Activated CD4-positive, alpha-beta T cell treated with anti-CD3 and anti-CD28 coated beads, Interleukin-2, amount 10 ng/mL, durations not matched to agents 7 days and 5 days (primary cell): ENCODE measurements at regions not wholly inside any gene's neighbourhood (a gene's known extent, or its start where the extent isn't known, plus 50 kb on each side); places are given as distances from the start of the nearest gene placed in this dataset.

Experiments
- CTCF ChIA-PET: fragments of 350-600 bp; sonication (Branson Sonifier 250); formaldehyde crosslinking; loops from one replicate; lab custom pipeline; 2021; ENCODE audit warnings: antibody characterized with exemption; lab: Charles Lee
- POLR2A ChIA-PET: fragments of 350-600 bp; sonication (Branson Sonifier 250); formaldehyde crosslinking; loops from one replicate; lab custom pipeline; 2021; ENCODE audit warnings: antibody characterized with exemption; lab: Charles Lee
- DNase-seq: peaks from one replicate; pipeline ENCODE4 v3.0.0-alpha.2; 2020
- H3K27ac Mint-ChIP-seq: one replicate; pipeline ENCODE4 v1.8.0; 2021; ENCODE audit warnings: mild to moderate bottlenecking, moderate library complexity, mixed read lengths
- H3K27me3 Mint-ChIP-seq: one replicate; pipeline ENCODE4 v1.8.0; 2021; ENCODE audit warnings: mixed read lengths
- H3K36me3 Mint-ChIP-seq: one replicate; pipeline ENCODE4 v1.8.0; 2021; ENCODE audit warnings: low read depth, mixed read lengths
- H3K4me1 Mint-ChIP-seq: one replicate; pipeline ENCODE4 v1.8.0; 2021; ENCODE audit warnings: mixed read lengths
- H3K4me3 Mint-ChIP-seq: one replicate; pipeline ENCODE4 v1.8.0; 2021; ENCODE audit warnings: mild to moderate bottlenecking, moderate library complexity, mixed read lengths
- H3K9me3 Mint-ChIP-seq: one replicate; pipeline ENCODE4 v1.8.0; 2021; ENCODE audit warnings: mixed read lengths

DNA sequence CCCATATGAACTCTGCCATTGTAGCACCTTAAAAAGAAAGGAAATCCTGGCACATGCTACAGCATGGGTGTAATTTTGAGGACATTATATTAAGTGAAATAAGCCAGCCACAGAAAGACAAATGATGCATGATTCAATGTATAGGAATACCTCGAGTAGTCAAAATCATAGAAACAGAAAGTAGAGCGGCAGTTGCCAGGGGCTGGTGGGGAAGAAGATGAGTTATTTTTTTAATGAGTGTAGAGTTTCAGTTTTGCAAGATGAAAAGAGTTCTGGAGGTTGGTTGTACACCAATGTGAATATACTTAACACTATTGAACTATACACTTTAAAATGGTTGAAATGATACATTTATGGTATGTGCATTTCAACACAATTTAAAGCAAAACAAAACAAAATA, 133.0 kb downstream of the ZDHHC21 start:
- peaks cover 8% of the 10 kb centered on the region for H3K4me1 Mint-ChIP-seq
- ChIA-PET POLR2A (no interaction called here), CTCF (no interaction called here)
- H3K27me3 Mint-ChIP-seq, result no peaks in the 10 kb centered on the region
- DNase-seq, result no peak
- no peaks in the 10 kb centered on the region for H3K36me3 Mint-ChIP-seq
- no peak overlapping the region for H3K4me3 Mint-ChIP-seq
- peaks cover 2% of the 10 kb centered on the region for H3K9me3 Mint-ChIP-seq
- no peak overlapping the region for H3K27ac Mint-ChIP-seq

DNA sequence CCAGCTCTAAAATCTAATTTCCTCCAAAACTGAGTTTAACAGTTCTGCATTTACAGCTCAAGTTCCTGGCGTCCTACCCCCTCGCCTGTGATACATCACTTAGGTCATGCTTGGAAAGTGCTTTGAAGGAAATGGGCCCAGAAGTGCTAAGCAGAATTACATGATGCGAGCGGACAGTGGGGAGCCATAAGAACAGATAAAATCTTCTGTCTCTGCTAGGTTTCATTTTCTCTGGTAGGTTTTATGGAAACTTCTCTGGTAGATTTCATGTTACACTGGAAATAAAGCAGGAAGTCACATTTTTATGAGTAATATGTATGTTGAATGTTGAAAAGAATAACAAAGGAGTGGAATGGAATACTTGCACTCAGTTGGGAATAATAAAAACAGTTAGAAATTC, 138.3 kb downstream of the ZDHHC21 start:
- no peak overlapping the region for H3K27ac Mint-ChIP-seq
- H3K4me1 Mint-ChIP-seq, result no peaks in the 10 kb centered on the region
- H3K4me3 Mint-ChIP-seq, result no peak overlapping the region
- no peak for DNase-seq
- CTCF ChIA-PET, result no interaction called here
- peaks cover 2% of the 10 kb centered on the region for H3K9me3 Mint-ChIP-seq
- POLR2A ChIA-PET, result no interaction called here
- H3K27me3 Mint-ChIP-seq, result no peaks in the 10 kb centered on the region
- H3K36me3 Mint-ChIP-seq, result no peaks in the 10 kb centered on the region

DNA sequence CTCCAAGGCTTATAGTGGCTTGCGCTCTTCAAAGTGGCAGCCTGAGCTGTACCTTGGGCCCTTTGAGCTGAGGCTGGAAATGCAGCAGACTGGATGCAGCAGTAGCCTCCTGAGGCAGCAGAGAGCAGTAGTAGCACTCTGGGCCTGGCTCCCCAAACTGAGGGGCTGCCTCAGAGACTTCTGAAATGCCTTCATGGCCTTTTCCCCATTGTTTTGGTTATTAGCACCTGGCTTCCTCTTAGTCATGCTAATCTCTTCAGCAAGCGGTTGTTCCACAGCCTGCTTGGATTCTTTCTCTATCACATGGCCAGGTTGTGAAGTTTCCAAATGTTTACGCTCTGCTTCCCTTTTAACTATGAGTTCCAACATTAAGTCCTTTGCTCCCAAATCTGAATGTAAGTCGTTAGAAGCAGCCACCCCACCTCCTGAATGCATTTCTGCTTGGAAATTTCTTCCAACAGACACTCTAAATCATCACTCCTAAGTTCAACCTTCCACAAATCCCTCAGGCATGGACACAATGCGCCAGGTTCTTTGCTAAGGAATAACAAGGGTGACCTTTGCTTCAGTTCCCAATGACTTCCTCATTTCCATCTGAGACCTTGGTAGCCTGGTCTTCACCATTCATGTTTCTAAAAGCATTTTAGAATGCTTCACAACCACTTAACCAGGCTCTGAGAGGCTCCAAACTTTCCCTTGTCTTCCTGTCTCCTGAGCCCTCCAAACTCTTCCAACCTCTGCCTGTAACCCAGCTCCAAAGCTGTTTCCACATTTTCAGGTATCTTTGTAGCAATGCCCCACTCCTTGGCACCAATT, 145.8 kb downstream of the ZDHHC21 start:
- no peaks in the 10 kb centered on the region for H3K9me3 Mint-ChIP-seq
- no peaks in the 10 kb centered on the region for H3K4me1 Mint-ChIP-seq
- H3K27ac Mint-ChIP-seq, result no peak overlapping the region
- no peaks in the 10 kb centered on the region for H3K36me3 Mint-ChIP-seq
- no peak for DNase-seq
- ChIA-PET CTCF (no interaction called here), POLR2A (no interaction called here)
- no peaks in the 10 kb centered on the region for H3K27me3 Mint-ChIP-seq
- H3K4me3 Mint-ChIP-seq, result no peak overlapping the region

GRCh38 chr9:14546693-14547092, 146.5 kb downstream of the ZDHHC21 start:
- POLR2A ChIA-PET, result no interaction called here
- DNase-seq, result no peak
- Mint-ChIP-seq H3K27me3 (no peaks in the 10 kb centered on the region), H3K36me3 (no peaks in the 10 kb centered on the region), H3K9me3 (no peaks in the 10 kb centered on the region), H3K27ac (no peak overlapping the region), H3K4me1 (no peaks in the 10 kb centered on the region), H3K4me3 (no peak overlapping the region)
- CTCF ChIA-PET, result no interaction called here

- H3K4me3 Mint-ChIP-seq, result no peak overlapping the region
- CTCF ChIA-PET, result no interaction called here
- no peaks in the 10 kb centered on the region for H3K9me3 Mint-ChIP-seq
- H3K36me3 Mint-ChIP-seq, result no peaks in the 10 kb centered on the region
- H3K27me3 Mint-ChIP-seq, result no peaks in the 10 kb centered on the region
- no peaks in the 10 kb centered on the region for H3K4me1 Mint-ChIP-seq
- H3K27ac Mint-ChIP-seq, result no peak overlapping the region
- DNase-seq, result no peak
- POLR2A ChIA-PET, result no interaction called here
These were observed 151.2 kb downstream of the ZDHHC21 start for GRCh38 chr9:14542071-14542470.

DNA sequence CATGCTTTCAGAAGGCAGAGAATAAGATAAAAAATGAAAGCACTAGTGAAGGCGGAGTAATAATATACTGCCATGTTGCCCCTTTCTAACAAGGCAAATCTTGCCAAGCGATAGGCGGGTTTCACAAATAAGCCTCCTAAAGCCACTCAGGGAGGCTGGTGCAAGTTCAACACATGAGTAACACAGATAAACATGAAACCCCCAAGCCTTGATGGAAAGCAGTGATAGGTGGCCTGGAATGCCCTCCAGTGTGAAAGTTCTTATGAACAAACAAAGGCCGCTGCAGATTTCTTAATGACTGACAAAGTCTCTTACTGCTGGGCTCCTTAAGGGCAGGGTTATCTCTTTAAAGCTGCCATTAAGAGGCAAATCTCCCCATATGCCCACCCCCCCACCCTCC, 154.7 kb downstream of the ZDHHC21 start:
- no peak overlapping the region for H3K4me3 Mint-ChIP-seq
- H3K27me3 Mint-ChIP-seq, result peaks cover 2% of the 10 kb centered on the region
- H3K9me3 Mint-ChIP-seq, result no peaks in the 10 kb centered on the region
- H3K36me3 Mint-ChIP-seq, result no peaks in the 10 kb centered on the region
- no peak for DNase-seq
- ChIA-PET CTCF (no interaction called here), POLR2A (no interaction called here)
- no peaks in the 10 kb centered on the region for H3K4me1 Mint-ChIP-seq
- H3K27ac Mint-ChIP-seq, result no peak overlapping the region

- Mint-ChIP-seq H3K27ac (no peak overlapping the region), H3K27me3 (peaks cover 2% of the 10 kb centered on the region)
- CTCF ChIA-PET, result no interaction called here
These were observed 157.9 kb downstream of the ZDHHC21 start for GRCh38 chr9:14535161-14535955.

DNA sequence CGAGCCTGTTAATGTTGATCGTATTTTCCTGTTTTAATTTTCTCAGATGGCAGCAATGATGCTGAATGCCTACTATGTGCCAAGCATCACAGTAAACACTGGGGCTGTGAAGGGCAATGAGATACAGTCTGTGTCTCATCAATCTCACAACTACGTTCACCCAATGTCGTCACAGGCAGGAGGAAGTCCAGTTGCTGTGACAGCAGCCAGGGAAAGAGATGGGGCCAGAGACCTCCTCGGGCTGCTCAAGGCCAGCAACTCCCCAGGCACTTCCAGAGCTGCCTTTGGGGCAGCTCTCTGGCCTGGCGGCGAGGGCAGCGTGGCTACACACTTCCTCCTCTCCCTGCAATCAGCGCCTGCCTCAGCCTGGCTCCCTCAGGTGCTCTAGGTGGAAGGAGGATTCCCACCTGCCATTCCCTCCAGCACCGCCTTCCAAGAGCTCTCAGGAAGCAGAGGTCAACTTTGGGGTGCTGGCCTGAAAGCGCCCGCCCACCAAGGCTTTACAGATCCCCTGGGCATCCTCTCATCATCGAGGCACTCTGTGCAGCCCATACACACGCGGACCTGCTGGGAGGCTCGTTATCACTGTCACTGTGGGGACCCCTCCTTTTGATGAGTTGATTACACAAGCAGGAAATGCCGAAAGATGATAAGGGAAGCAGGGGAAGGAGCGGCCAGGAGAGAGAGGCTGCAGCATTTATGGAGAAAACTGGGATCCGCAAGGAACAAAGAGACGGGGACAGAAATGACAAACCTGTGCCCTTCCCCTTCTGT, 159.2 kb downstream of the ZDHHC21 start:
- POLR2A ChIA-PET, result no interaction called here
- CTCF ChIA-PET, result interaction anchor here (0.6 kb wide), 2 partner anchors 47 to 1669 kb away, joined by 4 read pairs; no protein-coding TSS in a partner anchor

More at GRCh38 chr9:14535161-14535955, 157.9 kb downstream of the ZDHHC21 start:
- Mint-ChIP-seq H3K36me3 (no peaks in the 10 kb centered on the region), H3K9me3 (no peaks in the 10 kb centered on the region), H3K4me1 (no peaks in the 10 kb centered on the region), H3K4me3 (no peak overlapping the region)
- POLR2A ChIA-PET, result no interaction called here
- DNase-seq, result no peak

GRCh38 chr9:14532456-14533115, 160.6 kb downstream of the ZDHHC21 start:
- Mint-ChIP-seq H3K27ac (no peak overlapping the region), H3K27me3 (peaks cover 10% of the 10 kb centered on the region), H3K4me1 (no peaks in the 10 kb centered on the region), H3K4me3 (no peak overlapping the region), H3K36me3 (no peaks in the 10 kb centered on the region), H3K9me3 (no peaks in the 10 kb centered on the region)
- ChIA-PET CTCF (no interaction called here), POLR2A (no interaction called here)
- DNase-seq, result no peak

More for the DNA sequence above, 159.2 kb downstream of the ZDHHC21 start:
- Mint-ChIP-seq H3K4me3 (no peak overlapping the region), H3K4me1 (no peaks in the 10 kb centered on the region), H3K9me3 (no peaks in the 10 kb centered on the region), H3K27me3 (peaks cover 6% of the 10 kb centered on the region), H3K27ac (no peak overlapping the region), H3K36me3 (no peaks in the 10 kb centered on the region)
- DNase-seq, result no peak

DNA sequence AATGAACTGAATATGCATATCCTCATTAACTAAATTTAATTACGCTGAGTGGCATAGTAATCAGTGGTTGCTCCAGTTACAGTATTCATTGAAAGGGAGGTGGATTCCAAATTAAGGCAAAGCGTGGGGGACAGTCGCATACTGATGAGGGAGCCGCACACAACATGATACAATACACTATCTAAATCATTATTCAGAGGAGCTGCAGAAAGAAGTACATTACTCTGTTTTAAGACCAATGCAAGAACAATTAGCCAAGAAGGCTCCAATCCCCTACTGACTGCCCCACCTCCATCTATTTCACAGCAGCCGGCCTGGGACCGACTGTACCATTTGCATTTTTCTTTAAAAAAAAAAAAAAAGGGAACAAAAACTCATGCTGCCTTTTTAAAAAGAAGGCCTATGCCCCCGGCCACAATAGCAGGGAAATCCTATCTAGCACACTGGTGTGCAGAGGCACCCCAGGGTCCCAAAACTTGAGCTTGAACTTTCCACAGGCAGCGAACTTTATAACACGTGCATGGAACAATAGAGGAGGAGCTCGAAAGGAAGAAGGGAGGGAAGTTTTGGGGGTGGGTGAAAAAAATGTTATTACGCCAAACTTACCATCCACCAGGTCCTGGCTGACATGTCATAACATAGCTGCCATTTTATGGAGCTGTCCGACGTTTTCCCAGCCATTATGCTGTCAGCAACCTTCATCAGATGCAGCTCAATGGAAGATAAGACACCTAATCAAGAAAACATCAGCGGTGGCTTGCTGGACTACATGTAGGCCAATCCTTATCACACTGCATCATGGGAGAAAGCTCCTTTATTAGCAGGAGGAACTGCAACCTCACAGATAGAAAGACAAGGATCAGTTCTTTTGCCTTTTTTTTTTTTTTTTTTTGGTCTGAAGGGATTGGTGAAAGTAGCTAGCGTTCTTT, 161.6 kb downstream of the ZDHHC21 start:
- no peaks in the 10 kb centered on the region for H3K36me3 Mint-ChIP-seq
- peaks cover 10% of the 10 kb centered on the region for H3K27me3 Mint-ChIP-seq
- no peaks in the 10 kb centered on the region for H3K9me3 Mint-ChIP-seq
- POLR2A ChIA-PET, result no interaction called here
- H3K27ac Mint-ChIP-seq, result no peak overlapping the region
- CTCF ChIA-PET, result no interaction called here
- DNase-seq, result no peak
- H3K4me3 Mint-ChIP-seq, result no peak overlapping the region
- no peaks in the 10 kb centered on the region for H3K4me1 Mint-ChIP-seq

- Mint-ChIP-seq H3K4me3 (no peak overlapping the region), H3K36me3 (no peaks in the 10 kb centered on the region), H3K4me1 (no peaks in the 10 kb centered on the region), H3K27ac (no peak overlapping the region), H3K9me3 (no peaks in the 10 kb centered on the region), H3K27me3 (peaks cover 10% of the 10 kb centered on the region)
- DNase-seq, result no peak
- ChIA-PET CTCF (no interaction called here), POLR2A (no interaction called here)
These were observed 162.4 kb downstream of the ZDHHC21 start for GRCh38 chr9:14530841-14531240.

DNA sequence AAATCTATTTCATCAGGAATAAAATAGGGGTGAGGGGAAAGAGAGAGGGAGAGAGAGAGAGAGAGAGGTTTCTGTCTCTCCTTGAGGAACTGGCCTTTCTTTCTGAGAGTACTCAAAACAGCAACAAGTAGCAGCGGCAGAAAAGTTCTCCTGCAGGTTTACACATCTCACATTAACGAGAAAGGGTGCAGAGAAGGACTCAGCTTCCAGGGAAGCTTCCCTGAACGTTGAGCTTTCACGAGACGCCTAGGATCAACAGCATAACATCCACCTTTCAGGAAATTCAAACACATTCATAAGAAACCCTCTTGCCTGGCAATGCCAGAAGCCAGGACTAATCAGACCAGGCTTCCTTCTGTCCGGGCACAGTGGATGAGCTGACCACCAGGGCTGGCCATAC, 162.9 kb downstream of the ZDHHC21 start:
- no peaks in the 10 kb centered on the region for H3K36me3 Mint-ChIP-seq
- peaks cover 10% of the 10 kb centered on the region for H3K27me3 Mint-ChIP-seq
- no peak for DNase-seq
- ChIA-PET CTCF (no interaction called here), POLR2A (no interaction called here)
- H3K4me1 Mint-ChIP-seq, result no peaks in the 10 kb centered on the region
- H3K4me3 Mint-ChIP-seq, result no peak overlapping the region
- no peaks in the 10 kb centered on the region for H3K9me3 Mint-ChIP-seq
- no peak overlapping the region for H3K27ac Mint-ChIP-seq
